ENCODE measurements at regions not wholly inside any gene's neighbourhood (a gene's known extent, or its start where the extent isn't known, plus 50 kb on each side); places are given as distances from the start of the nearest gene placed in this dataset.

DNA sequence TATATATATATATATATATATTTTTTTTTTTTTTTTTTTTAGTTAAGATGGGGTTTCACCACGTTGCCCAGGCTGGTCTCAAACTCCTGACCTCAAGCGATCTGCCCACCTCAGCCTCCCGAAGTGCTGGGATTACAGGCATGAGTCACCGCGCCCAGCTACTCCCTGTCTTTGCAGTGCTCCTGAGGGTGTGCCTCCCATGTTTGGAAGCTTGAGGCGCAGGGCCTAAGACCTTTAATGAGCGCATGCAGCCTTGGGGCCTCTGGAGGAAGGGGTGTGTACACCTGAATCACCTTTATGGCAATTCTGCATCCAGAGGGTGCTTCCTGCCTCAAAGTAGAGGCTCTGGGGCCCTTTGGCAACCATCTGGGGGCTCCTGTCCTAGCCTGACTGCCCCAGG is 219.4 kb upstream of the CIBAR2 start:
- H3K27ac ChIP-seq (ENCODE audit: insufficient read depth, low read length) = no peak overlapping the region
- intact Hi-C loops (cut with micrococcal nuclease) = no loop called here
- H3K27me3 ChIP-seq (ENCODE audit: control insufficient read depth, insufficient read depth, low read length) = no peaks in the 10 kb centered on the region
- no peaks in the 10 kb centered on the region for H3K36me3 ChIP-seq (ENCODE audit: control insufficient read depth, insufficient read depth, low read length)
- H2BK15ac ChIP-seq (ENCODE audit: low read depth, low read length) = no peak overlapping the region
- peaks cover 14% of the 10 kb centered on the region; the same call in 1 of the 2 replicates for H3K4me1 ChIP-seq (ENCODE audit: control insufficient read depth, insufficient read depth, low read length)
- dilution Hi-C loops (cut with HindIII; ENCODE audit: low sequenced_read_pairs, unreplicated experiment) = no loop called here
- no peak overlapping the region for H3K14ac ChIP-seq (replicated peaks; ENCODE audit: low read depth, low read length)
- H4K5ac ChIP-seq (ENCODE audit: low read depth, low read length) = no peak overlapping the region
- peaks cover 6% of the 10 kb centered on the region for H3K9me1 ChIP-seq (ENCODE audit: insufficient read depth, low read length)
- WGBS, 2 experiments (ENCODE audit: extremely low coverage in 2 of 2, insufficient read length in 1 of 2) = 100% methylated on average over 3 of the region's 7 CpGs; no CpG with 5 or more reads in 1 of the 2 experiments
- no peak overlapping the region for H2BK120ac ChIP-seq (ENCODE audit: low read depth, low read length)
- H2AK9ac ChIP-seq (replicated peaks; ENCODE audit: low read depth, low read length, poor library complexity) = no peak overlapping the region
- no TSS peak for BruUV-seq (replicated peaks)
- H3K18ac ChIP-seq (ENCODE audit: low read depth, low read length) = no peak overlapping the region
- no peak overlapping the region for H2AK5ac ChIP-seq (ENCODE audit: low read depth, low read length)
- POLR2A ChIA-PET (ENCODE audit: unreplicated experiment) = no interaction called here
- H3K4me3 ChIP-seq (ENCODE audit: insufficient read depth, low read depth, low read length) = no peak overlapping the region
- no peaks in the 10 kb centered on the region for H3K9me3 ChIP-seq (ENCODE audit: control insufficient read depth, insufficient read depth, low read length)
- no peak overlapping the region for H3K56ac ChIP-seq (ENCODE audit: extremely low read depth, insufficient read depth, low read length)
- TF ChIP-seq CEBPB (IDR thresholded peaks at IDR 0.05; ENCODE audit: low read depth, low read length) (no peak), MAFK (IDR thresholded peaks at IDR 0.05; ENCODE audit: low read depth, low read length) (no peak), BHLHE40 (IDR thresholded peaks at IDR 0.05; ENCODE audit: low read depth, low read length) (no peak), CHD1 (IDR thresholded peaks at IDR 0.05; ENCODE audit: low read depth, low read length) (no peak), MAZ (IDR thresholded peaks at IDR 0.05; ENCODE audit: borderline replicate concordance, low read depth, low read length) (no peak), POLR2A (IDR thresholded peaks at IDR 0.05; ENCODE audit: low read depth, low read length) (no peak), RCOR1 (IDR thresholded peaks at IDR 0.05; ENCODE audit: insufficient replicate concordance, low read length) (no peak), FOS (IDR thresholded peaks at IDR 0.05; ENCODE audit: low read depth, low read length) (no peak), NFE2L2 (IDR thresholded peaks at IDR 0.05; ENCODE audit: low read depth, low read length) (no peak), RAD21 (IDR thresholded peaks at IDR 0.05; ENCODE audit: low read length) (no peak), MXI1 (IDR thresholded peaks at IDR 0.05; ENCODE audit: borderline replicate concordance, low read depth, low read length) (no peak), SMC3 (IDR thresholded peaks at IDR 0.05; ENCODE audit: low read depth, low read length) (no peak), RFX5 (IDR thresholded peaks at IDR 0.05; ENCODE audit: low read depth, low read length) (no peak)
- TF ChIP-seq, protein P1, sequence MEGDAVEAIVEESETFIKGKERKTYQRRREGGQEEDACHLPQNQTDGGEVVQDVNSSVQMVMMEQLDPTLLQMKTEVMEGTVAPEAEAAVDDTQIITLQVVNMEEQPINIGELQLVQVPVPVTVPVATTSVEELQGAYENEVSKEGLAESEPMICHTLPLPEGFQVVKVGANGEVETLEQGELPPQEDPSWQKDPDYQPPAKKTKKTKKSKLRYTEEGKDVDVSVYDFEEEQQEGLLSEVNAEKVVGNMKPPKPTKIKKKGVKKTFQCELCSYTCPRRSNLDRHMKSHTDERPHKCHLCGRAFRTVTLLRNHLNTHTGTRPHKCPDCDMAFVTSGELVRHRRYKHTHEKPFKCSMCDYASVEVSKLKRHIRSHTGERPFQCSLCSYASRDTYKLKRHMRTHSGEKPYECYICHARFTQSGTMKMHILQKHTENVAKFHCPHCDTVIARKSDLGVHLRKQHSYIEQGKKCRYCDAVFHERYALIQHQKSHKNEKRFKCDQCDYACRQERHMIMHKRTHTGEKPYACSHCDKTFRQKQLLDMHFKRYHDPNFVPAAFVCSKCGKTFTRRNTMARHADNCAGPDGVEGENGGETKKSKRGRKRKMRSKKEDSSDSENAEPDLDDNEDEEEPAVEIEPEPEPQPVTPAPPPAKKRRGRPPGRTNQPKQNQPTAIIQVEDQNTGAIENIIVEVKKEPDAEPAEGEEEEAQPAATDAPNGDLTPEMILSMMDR (conservative IDR thresholded peaks at IDR 0.05; ENCODE audit: low read depth, low read length) = no peak
- TF ChIP-seq, protein P2, sequence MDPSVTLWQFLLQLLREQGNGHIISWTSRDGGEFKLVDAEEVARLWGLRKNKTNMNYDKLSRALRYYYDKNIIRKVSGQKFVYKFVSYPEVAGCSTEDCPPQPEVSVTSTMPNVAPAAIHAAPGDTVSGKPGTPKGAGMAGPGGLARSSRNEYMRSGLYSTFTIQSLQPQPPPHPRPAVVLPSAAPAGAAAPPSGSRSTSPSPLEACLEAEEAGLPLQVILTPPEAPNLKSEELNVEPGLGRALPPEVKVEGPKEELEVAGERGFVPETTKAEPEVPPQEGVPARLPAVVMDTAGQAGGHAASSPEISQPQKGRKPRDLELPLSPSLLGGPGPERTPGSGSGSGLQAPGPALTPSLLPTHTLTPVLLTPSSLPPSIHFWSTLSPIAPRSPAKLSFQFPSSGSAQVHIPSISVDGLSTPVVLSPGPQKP (IDR thresholded peaks at IDR 0.05; ENCODE audit: borderline replicate concordance, low read depth, low read length) = no peak
- TF ChIP-seq, protein P3, sequence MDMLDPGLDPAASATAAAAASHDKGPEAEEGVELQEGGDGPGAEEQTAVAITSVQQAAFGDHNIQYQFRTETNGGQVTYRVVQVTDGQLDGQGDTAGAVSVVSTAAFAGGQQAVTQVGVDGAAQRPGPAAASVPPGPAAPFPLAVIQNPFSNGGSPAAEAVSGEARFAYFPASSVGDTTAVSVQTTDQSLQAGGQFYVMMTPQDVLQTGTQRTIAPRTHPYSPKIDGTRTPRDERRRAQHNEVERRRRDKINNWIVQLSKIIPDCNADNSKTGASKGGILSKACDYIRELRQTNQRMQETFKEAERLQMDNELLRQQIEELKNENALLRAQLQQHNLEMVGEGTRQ (IDR thresholded peaks at IDR 0.05; ENCODE audit: low read depth, low read length) = no peak
- no peak overlapping the region for H4K91ac ChIP-seq (ENCODE audit: insufficient read depth, low read depth, low read length)
- peaks cover 85% of the 10 kb centered on the region for H4K20me1 ChIP-seq (ENCODE audit: insufficient read depth, low read length)
- in situ Hi-C loops (cut with MboI; ENCODE audit: low sequenced_read_pairs) = no loop called here
- ATAC-seq (ENCODE audit: low read depth) = no peak
- no peak overlapping the region for H4K8ac ChIP-seq (ENCODE audit: low read depth in 2 of 2, low read length in 2 of 2)
- no peak overlapping the region for H2BK5ac ChIP-seq (ENCODE audit: low read depth, low read length, poor library complexity, severe bottlenecking)
- H3K4me2 ChIP-seq (ENCODE audit: low read depth, low read length) = no peak overlapping the region
- CTCF ChIA-PET = interaction anchor here (1.6 kb wide), 1 partner anchor 16 kb away, joined by 7 read pairs; no protein-coding TSS in a partner anchor
- H3K79me1 ChIP-seq (ENCODE audit: low read depth in 1 of 2, low read length in 2 of 2) = peaks cover 16 to 54% of the 10 kb centered on the region in 2 experiments
- H3K4ac ChIP-seq (ENCODE audit: low read depth, low read length) = no peak overlapping the region
- no peak overlapping the region for H2BK20ac ChIP-seq (ENCODE audit: low read depth, low read length)
- H3K9ac ChIP-seq (ENCODE audit: low read depth, low read length) = no peak overlapping the region
- no peak for DNase-seq
- no peak overlapping the region for H2AFZ ChIP-seq (replicated peaks; ENCODE audit: low read length, poor library complexity)
- no peak overlapping the region for H3K23ac ChIP-seq (ENCODE audit: low read depth, low read length)

Measured in IMR-90 (cell line).